ENCODE measurements at regions not wholly inside any gene's neighbourhood (a gene's known extent, or its start where the extent isn't known, plus 50 kb on each side); places are given as distances from the start of the nearest gene placed in this dataset.

- ChIA-PET CTCF (ENCODE audit: unreplicated experiment) (no interaction called here), POLR2A (no interaction called here)
- Histone ChIP-seq H3K4me2 (ENCODE audit: low read length) (no peak overlapping the region), H3K4me1 (ENCODE audit: insufficient read depth, low read length, poor library complexity, severe bottlenecking) (no peaks in the 10 kb centered on the region), H2AFZ (ENCODE audit: low read length) (no peak overlapping the region), H3K27ac (ENCODE audit: low read depth, low read length, poor library complexity, severe bottlenecking) (no peak overlapping the region), H3K9me2 (ENCODE audit: insufficient read depth, low read length) (no peaks in the 10 kb centered on the region), H3K4me3 (ENCODE audit: low read depth, low read length, poor library complexity, severe bottlenecking) (no peak overlapping the region), H3K36me3 (ENCODE audit: insufficient read depth, low read length) (no peaks in the 10 kb centered on the region), H3K79me2 (ENCODE audit: insufficient read depth, low read depth, low read length) (no peaks in the 10 kb centered on the region), H4K20me1 (ENCODE audit: insufficient read depth, low read length) (no peaks in the 10 kb centered on the region), H3K9me3 (ENCODE audit: low read length) (no peaks in the 10 kb centered on the region)
- intact Hi-C loops (cut with micrococcal nuclease; ENCODE audit: unreplicated experiment) = no loop called here
- TF ChIP-seq EZH2phosphoT487 (IDR thresholded peaks at IDR 0.05; ENCODE audit: borderline replicate concordance, low read depth, low read length) (no peak), CTCF (conservative IDR thresholded peaks at IDR 0.05; ENCODE audit: low read length) (no peak)
- no peak for DNase-seq (ENCODE audit: low spot score)
- BruUV-seq (replicated peaks) = no TSS peak
These were observed 756.7 kb upstream of the FAM241A start for GRCh38 chr4:111388561-111388960.

GRCh38 chr4:111391829-111392228 lies 753.4 kb upstream of the FAM241A start:
- intact Hi-C loops (cut with micrococcal nuclease; ENCODE audit: unreplicated experiment) = no loop called here
- ChIA-PET POLR2A (no interaction called here), CTCF (ENCODE audit: unreplicated experiment) (no interaction called here)
- Histone ChIP-seq H3K79me2 (ENCODE audit: insufficient read depth, low read depth, low read length) (no peaks in the 10 kb centered on the region), H3K27ac (ENCODE audit: low read depth, low read length, poor library complexity, severe bottlenecking) (no peak overlapping the region), H3K4me2 (ENCODE audit: low read length) (no peak overlapping the region), H3K36me3 (ENCODE audit: insufficient read depth, low read length) (no peaks in the 10 kb centered on the region), H4K20me1 (ENCODE audit: insufficient read depth, low read length) (no peaks in the 10 kb centered on the region), H3K4me3 (ENCODE audit: low read depth, low read length, poor library complexity, severe bottlenecking) (no peak overlapping the region), H3K9me3 (ENCODE audit: low read length) (no peaks in the 10 kb centered on the region), H3K9me2 (ENCODE audit: insufficient read depth, low read length) (no peaks in the 10 kb centered on the region), H3K4me1 (ENCODE audit: insufficient read depth, low read length, poor library complexity, severe bottlenecking) (no peaks in the 10 kb centered on the region), H2AFZ (ENCODE audit: low read length) (no peak overlapping the region)
- DNase-seq (ENCODE audit: low spot score) = no peak
- BruUV-seq (replicated peaks) = no TSS peak
- TF ChIP-seq CTCF (conservative IDR thresholded peaks at IDR 0.05; ENCODE audit: low read length) (no peak), EZH2phosphoT487 (IDR thresholded peaks at IDR 0.05; ENCODE audit: borderline replicate concordance, low read depth, low read length) (no peak)

- Histone ChIP-seq H3K79me2 (ENCODE audit: insufficient read depth, low read depth, low read length) (no peaks in the 10 kb centered on the region), H3K4me3 (ENCODE audit: low read depth, low read length, poor library complexity, severe bottlenecking) (no peak overlapping the region), H3K36me3 (ENCODE audit: insufficient read depth, low read length) (no peaks in the 10 kb centered on the region), H3K9me3 (ENCODE audit: low read length) (no peaks in the 10 kb centered on the region), H3K4me2 (ENCODE audit: low read length) (no peak overlapping the region), H2AFZ (ENCODE audit: low read length) (no peak overlapping the region), H4K20me1 (ENCODE audit: insufficient read depth, low read length) (no peaks in the 10 kb centered on the region), H3K27ac (ENCODE audit: low read depth, low read length, poor library complexity, severe bottlenecking) (no peak overlapping the region), H3K9me2 (ENCODE audit: insufficient read depth, low read length) (no peaks in the 10 kb centered on the region), H3K4me1 (ENCODE audit: insufficient read depth, low read length, poor library complexity, severe bottlenecking) (no peaks in the 10 kb centered on the region)
- ChIA-PET CTCF (ENCODE audit: unreplicated experiment) (no interaction called here), POLR2A (no interaction called here)
- intact Hi-C loops (cut with micrococcal nuclease; ENCODE audit: unreplicated experiment) = no loop called here
- TF ChIP-seq EZH2phosphoT487 (IDR thresholded peaks at IDR 0.05; ENCODE audit: borderline replicate concordance, low read depth, low read length) (no peak), CTCF (conservative IDR thresholded peaks at IDR 0.05; ENCODE audit: low read length) (no peak)
- no TSS peak for BruUV-seq (replicated peaks)
- no peak for DNase-seq (ENCODE audit: low spot score)
These were observed 751.5 kb upstream of the FAM241A start for GRCh38 chr4:111393781-111394180.

All from OCI-LY7 (cell line).